ENCODE measurements at regions not wholly inside any gene's neighbourhood (a gene's known extent, or its start where the extent isn't known, plus 50 kb on each side); places are given as distances from the start of the nearest gene placed in this dataset.

DNA sequence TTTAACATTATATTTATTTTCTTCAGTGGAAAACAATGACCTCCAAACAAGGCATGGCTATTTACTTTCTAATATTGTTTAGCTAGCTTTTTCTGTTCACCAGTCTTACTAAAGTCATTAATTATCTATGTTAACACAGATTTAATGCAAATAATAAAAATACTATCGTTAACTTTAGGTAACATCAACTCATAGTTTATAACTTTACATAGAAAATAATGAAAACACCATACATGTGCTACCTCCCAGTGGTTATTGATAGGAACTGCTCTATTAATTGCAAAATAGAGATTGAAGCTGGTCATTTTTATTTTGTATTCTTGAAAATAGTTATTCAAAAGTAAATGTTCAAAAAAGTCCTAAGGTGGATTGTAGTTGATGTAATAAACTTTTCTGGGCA is 78.3 kb upstream of the HCN1 start:
- no TSS peak for BruUV-seq (replicated peaks)
- Histone ChIP-seq H3K36me3 (replicated peaks in 1 of 2; ENCODE audit: control insufficient read depth in 1 of 2, insufficient read depth in 2 of 2, low read length in 2 of 2) (no peaks in the 10 kb centered on the region), H3K27ac (ENCODE audit: extremely low read length, insufficient read depth, low read length) (no peak overlapping the region), H4K20me1 (ENCODE audit: insufficient read depth, low read length) (no peaks in the 10 kb centered on the region), H3K79me2 (ENCODE audit: insufficient read depth, low read length) (no peaks in the 10 kb centered on the region), H3K9me3 (ENCODE audit: low read length) (peaks cover 86% of the 10 kb centered on the region), H2AFZ (ENCODE audit: low read length) (no peak overlapping the region), H3K9ac (ENCODE audit: insufficient read depth, low read depth, low read length) (no peak overlapping the region), H3K4me1 (ENCODE audit: insufficient read depth, low read length) (no peaks in the 10 kb centered on the region), H3K27me3 (ENCODE audit: control insufficient read depth in 1 of 2, insufficient read depth in 2 of 2, low read length in 2 of 2) (no peaks in the 10 kb centered on the region; a peak in 1 of 5 replicates), H3K4me2 (ENCODE audit: low read depth, low read length) (no peak overlapping the region), H3K4me3 (replicated peaks in 1 of 3; ENCODE audit: insufficient read depth in 1 of 3, low read depth in 2 of 3, low read length in 3 of 3) (no peak overlapping the region)
- intact Hi-C loops (cut with micrococcal nuclease; ENCODE audit: unreplicated experiment) (no loop called here), in situ Hi-C loops (cut with HindIII; ENCODE audit: extremely low pct_ligation_motif_present, low pct_unique_long_range_greater_than_20kb) (no loop called here)
- DNase-seq (ENCODE audit: low spot score): no peak
- FAIRE-seq: no peak
- ChIA-PET POLR2A (no interaction called here), CTCF (ENCODE audit: low intra/inter-chr PET ratio, low total read pairs) (no interaction called here)
- no peak for ATAC-seq
- WGBS (ENCODE audit: low lambda C conversion rate): 2% methylated on average over 1 of the region's 1 CpG
- TF ChIP-seq MED1 (CRISPR knock-in tag; IDR thresholded peaks at IDR 0.05) (no peak), RELA (CRISPR knock-in tag; IDR thresholded peaks at IDR 0.05) (no peak), DNMT3B (CRISPR knock-in tag; conservative IDR thresholded peaks at IDR 0.05) (no peak), ZNF12 (CRISPR knock-in tag; IDR thresholded peaks at IDR 0.05) (no peak), TAF1 (CRISPR knock-in tag; IDR thresholded peaks at IDR 0.05) (no peak), ZNF407 (CRISPR knock-in tag; IDR thresholded peaks at IDR 0.05; ENCODE audit: not compliant biosample characterization) (no peak), EHMT2 (IDR thresholded peaks at IDR 0.05; ENCODE audit: borderline replicate concordance, low read depth, low read length) (no peak)
- TF ChIP-seq, protein P1, sequence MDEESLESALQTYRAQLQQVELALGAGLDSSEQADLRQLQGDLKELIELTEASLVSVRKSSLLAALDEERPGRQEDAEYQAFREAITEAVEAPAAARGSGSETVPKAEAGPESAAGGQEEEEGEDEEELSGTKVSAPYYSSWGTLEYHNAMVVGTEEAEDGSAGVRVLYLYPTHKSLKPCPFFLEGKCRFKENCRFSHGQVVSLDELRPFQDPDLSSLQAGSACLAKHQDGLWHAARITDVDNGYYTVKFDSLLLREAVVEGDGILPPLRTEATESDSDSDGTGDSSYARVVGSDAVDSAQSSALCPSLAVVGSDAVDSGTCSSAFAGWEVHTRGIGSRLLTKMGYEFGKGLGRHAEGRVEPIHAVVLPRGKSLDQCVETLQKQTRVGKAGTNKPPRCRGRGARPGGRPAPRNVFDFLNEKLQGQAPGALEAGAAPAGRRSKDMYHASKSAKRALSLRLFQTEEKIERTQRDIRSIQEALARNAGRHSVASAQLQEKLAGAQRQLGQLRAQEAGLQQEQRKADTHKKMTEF (CRISPR knock-in tag; IDR thresholded peaks at IDR 0.05): no peak

All from HepG2 (cell line).